K562 (cell line): ENCODE measurements at regions not wholly inside any gene's neighbourhood (a gene's known extent, or its start where the extent isn't known, plus 50 kb on each side); places are given as distances from the start of the nearest gene placed in this dataset.

Experiments
- ATAC-seq: fragments of 200-7000 bp; cut with Tn5 transposase; 3 replicates; pipeline ENCODE4 v1.9.1; 2020; ENCODE audit warnings: moderate library complexity
- BruUV-seq: library from RNA; stranded (reverse); fragments of 400-500 nt; replicated peaks from 2 replicates; lab custom pipeline; 2021; lab: Mats Ljungman, UMichigan
- CTCF ChIA-PET: fragments of 300-600 bp; formaldehyde crosslinking; extraction: SDS; loops from one replicate; lab custom pipeline; 2021; ENCODE audit warnings: low intra/inter-chr PET ratio; lab: Yijun Ruan, JAX
- POLR2A ChIA-PET: fragments of 300-600, 350-650 bp; sonication (Branson Sonifier 250); formaldehyde crosslinking; extraction: SDS; loops from one replicate; lab custom pipeline; 2021; ENCODE audit warnings: antibody characterized with exemption, inconsistent platforms; lab: Yijun Ruan, JAX
- DNase-seq, 4 experiments: peaks; one replicate each; pipeline versions ENCODE4 v3.0.0 to v3.0.0-alpha.2; 2011 to 2018; ENCODE audit warnings: low spot score in 3 of 4, mixed read lengths in 3 of 4; ENCODE audit errors: extremely low read depth in 1 of 4
- FAIRE-seq: peaks from 2 replicates; lab custom pipeline; 2011; peaks lifted over from hg19 to GRCh38; lab: Jason Lieb, UNC
- H2AFZ ChIP-seq: 2 replicates; pipeline ENCODE4 v1.6.0; 2011; ENCODE audit warnings: low read depth, low read length, control low read depth, inconsistent platforms
- H3K27ac ChIP-seq: fragments of 200-600 bp; 3 replicates; pipeline ENCODE4 v1.8.0; 2011; ENCODE audit warnings: low read depth, mild to moderate bottlenecking, control low read depth, inconsistent platforms, low read length, moderate library complexity, mixed read lengths; ENCODE audit errors: extremely low read depth
- H3K27me3 ChIP-seq, 2 experiments: fragments of 300-600 bp in 1 of 2; 2 replicates in 1 of 2; 3 replicates in 1 of 2; pipeline versions ENCODE4 v1.6.0 to v1.8.0; 2011; ENCODE audit warnings: inconsistent platforms in 2 of 2, low read length in 2 of 2, mild to moderate bottlenecking in 1 of 2, mixed read lengths in 1 of 2, moderate library complexity in 1 of 2; ENCODE audit not compliant: control insufficient read depth in 2 of 2, insufficient read depth in 2 of 2
- H3K36me3 ChIP-seq: fragments of 300-600 bp; 3 replicates; pipeline ENCODE4 v1.8.0; 2011; ENCODE audit warnings: mild to moderate bottlenecking, low read length, inconsistent platforms; ENCODE audit not compliant: control insufficient read depth, insufficient read depth
- H3K4me1 ChIP-seq, 2 experiments: fragments of 200-600 bp in 1 of 2; replicated peaks in 1 of 2; 2 replicates in 1 of 2; 3 replicates in 1 of 2; pipeline versions ENCODE4 v1.5.1 to v1.8.0; 2011; ENCODE audit warnings: inconsistent platforms in 2 of 2, low read length in 2 of 2, mild to moderate bottlenecking in 1 of 2, mixed read lengths in 1 of 2, moderate library complexity in 1 of 2; ENCODE audit not compliant: control insufficient read depth in 2 of 2, insufficient read depth in 2 of 2
- H3K4me2 ChIP-seq: 2 replicates; pipeline ENCODE4 v1.6.1; 2011; ENCODE audit warnings: low read length, control low read depth, inconsistent platforms, mixed read lengths; ENCODE audit not compliant: insufficient read depth
- H3K4me3 ChIP-seq: fragments of 200-600 bp; sonication (generic), shearing (Covaris generic); 2 replicates; pipeline ENCODE4 v1.5.1; 2016; ENCODE audit warnings: control low read depth, inconsistent platforms
- H3K79me2 ChIP-seq: fragments of 200-600 bp; 3 replicates; pipeline ENCODE4 v1.8.0; 2011; ENCODE audit warnings: low read length, inconsistent platforms; ENCODE audit not compliant: control insufficient read depth, insufficient read depth
- H3K9ac ChIP-seq, 2 experiments: 2 replicates each; pipeline versions ENCODE4 v1.6.0 to v1.6.1; 2011; ENCODE audit warnings: low read depth in 2 of 2, low read length in 2 of 2, control low read depth in 1 of 2, inconsistent platforms in 1 of 2, mild to moderate bottlenecking in 1 of 2, mixed read lengths in 1 of 2; ENCODE audit not compliant: insufficient read depth in 1 of 2
- H3K9me1 ChIP-seq: one replicate; pipeline ENCODE4 v1.6.0; 2011; ENCODE audit warnings: inconsistent platforms, mild to moderate bottlenecking, low read length, moderate library complexity; ENCODE audit not compliant: control insufficient read depth, insufficient read depth
- H3K9me3 ChIP-seq: replicated peaks from 2 replicates; pipeline ENCODE4 v1.5.1; 2011; ENCODE audit warnings: low read depth, low read length, inconsistent platforms; ENCODE audit not compliant: control insufficient read depth, insufficient read depth
- H4K20me1 ChIP-seq: replicated peaks from 2 replicates; pipeline ENCODE4 v1.6.1; 2011; ENCODE audit warnings: low read length, inconsistent platforms, mixed read lengths; ENCODE audit not compliant: control insufficient read depth, insufficient read depth
- CREB1 ChIP-seq, 2 experiments: sonication (generic) in 1 of 2; formaldehyde crosslinking in 1 of 2; IDR thresholded peaks; 2 replicates each; pipeline versions ENCODE4 v1.6.1 to v1.8.0; 2012 to 2022; ENCODE audit warnings: inconsistent platforms in 1 of 2, mild to moderate bottlenecking in 1 of 2, missing genetic modification reagents in 1 of 2, moderate library complexity in 1 of 2
- NR4A1 ChIP-seq, 2 experiments: fragments of 250-450 bp in 1 of 2; fragments of 450-650 bp in 1 of 2; sonication (Bioruptor Pico) in 1 of 2; IDR thresholded peaks; 2 replicates each; pipeline versions ENCODE4 v1.4.0 to v1.6.1; 2016 to 2020; ENCODE audit warnings: mild to moderate bottlenecking in 2 of 2, missing compliant biosample characterization in 1 of 2, missing genetic modification characterization in 1 of 2, moderate library complexity in 1 of 2
- PRPF4 ChIP-seq: fragments of 200-400 bp; formaldehyde crosslinking; IDR thresholded peaks from one replicate; pipeline ENCODE4 v1.6.1; 2017; ENCODE audit warnings: low read length, low read depth, mild to moderate bottlenecking; ENCODE audit not compliant: insufficient read depth, poor library complexity, severe bottlenecking
- SIN3A ChIP-seq, 2 experiments: fragments of 150-350 bp in 1 of 2; IDR thresholded peaks; 2 replicates each; pipeline ENCODE4 v1.6.1; 2011 to 2016; ENCODE audit warnings: borderline replicate concordance in 2 of 2, low read depth in 2 of 2, low read length in 2 of 2, mild to moderate bottlenecking in 2 of 2, moderate library complexity in 2 of 2; ENCODE audit not compliant: control insufficient read depth in 1 of 2
- SRSF7 ChIP-seq: fragments of 200-400 bp; formaldehyde crosslinking; optimal IDR thresholded peaks from 2 replicates; pipeline ENCODE3; 2017; ENCODE audit warnings: mild to moderate bottlenecking, low read depth, low read length
- THRAP3 ChIP-seq: fragments of 450-650 bp; IDR thresholded peaks from 2 replicates; pipeline ENCODE4 v1.6.1; 2016; ENCODE audit warnings: mild to moderate bottlenecking, inconsistent platforms, borderline replicate concordance
- ZNF134 ChIP-seq: fragments of 250-450 bp; sonication (Bioruptor Pico); conservative IDR thresholded peaks from 2 replicates; pipeline ENCODE4 v1.4.0; 2020
- ZNF431 ChIP-seq: sonication (generic); formaldehyde crosslinking; IDR thresholded peaks from 2 replicates; pipeline ENCODE4 v1.8.0; 2022; ENCODE audit warnings: mild to moderate bottlenecking, missing genetic modification reagents
- ZSCAN32 ChIP-seq: fragments of 450-650 bp; formaldehyde crosslinking; IDR thresholded peaks from 2 replicates; pipeline ENCODE4 v1.4.0; 2020; ENCODE audit warnings: mild to moderate bottlenecking, moderate library complexity
- WGBS: fragments of 100-300 bp; shearing (Covaris generic); methylation state at CpG from one replicate; pipeline ENCODE4 v1.1.6; 2016; ENCODE audit warnings: low coverage, mixed read lengths; ENCODE audit not compliant: insufficient coverage; ENCODE audit errors: missing lambda C conversion rate; 5-methylcytosine and 5-hydroxymethylcytosine counted together
- in situ Hi-C: fragments of 300-500 bp; cut with MboI; formaldehyde crosslinking; loops from 4 replicates; pipeline ENCODE4 v1.15.0; 2018; ENCODE audit warnings: inconsistent platforms, mixed read lengths
- intact Hi-C: fragments of 100-400 bp; cut with micrococcal nuclease; formaldehyde crosslinking; loops from 2 replicates; pipeline ENCODE4 v1.14.2; 2022

DNA sequence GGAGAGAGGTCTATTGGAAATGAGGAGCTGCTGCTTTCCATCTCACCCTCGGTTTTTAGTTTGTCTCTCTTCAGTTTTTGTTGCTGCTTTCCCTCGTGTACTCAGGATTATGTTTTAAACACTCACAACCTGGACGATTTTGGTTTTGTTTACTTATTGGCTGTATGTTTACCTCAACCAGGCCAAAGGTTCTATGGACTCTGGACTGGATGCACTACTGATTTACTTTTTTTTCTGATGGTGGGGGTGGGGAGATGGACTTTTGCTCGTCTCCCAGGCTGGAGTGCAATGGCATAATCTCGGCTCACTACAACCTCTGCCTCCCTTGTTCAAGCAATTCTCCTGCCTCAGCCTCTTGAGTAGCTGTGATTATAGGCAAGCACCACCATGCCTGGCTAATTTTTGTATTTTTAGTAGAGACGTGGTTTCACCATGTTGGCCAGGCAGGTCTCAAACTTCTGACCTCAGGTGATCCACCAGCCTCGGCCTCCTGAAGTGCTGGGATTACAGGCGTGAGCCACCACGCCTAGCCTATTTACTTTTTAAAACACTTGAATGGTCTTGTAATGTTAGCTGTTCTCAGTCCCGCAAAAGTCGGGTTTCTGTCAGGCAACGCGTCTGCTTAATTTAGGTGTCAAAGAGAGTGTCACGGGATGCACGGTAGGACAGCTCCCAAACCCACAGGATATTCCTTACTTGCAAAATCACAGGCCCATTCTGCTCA is 148.2 kb upstream of the RIPOR2 start:
- Histone ChIP-seq H3K9me3 (no peaks in the 10 kb centered on the region), H3K9ac (no peak overlapping the region), H3K4me3 (no peak overlapping the region), H3K79me2 (no peaks in the 10 kb centered on the region), H3K27ac (no peak overlapping the region), H2AFZ (no peak overlapping the region), H3K36me3 (no peaks in the 10 kb centered on the region), H3K9me1 (no peaks in the 10 kb centered on the region), H3K4me2 (no peak overlapping the region)
- DNase-seq (no peak), FAIRE-seq (no peak)
- in situ Hi-C loops, result no loop called here
- intact Hi-C loops, result loop anchor here (10.0 kb wide), 1 partner anchor 521 kb away; no protein-coding TSS in a partner anchor
- POLR2A ChIA-PET, result interaction anchor here (1.1 kb wide), 1 partner anchor 10 kb away, joined by 3 read pairs; no protein-coding TSS in a partner anchor
- CTCF ChIA-PET, result no interaction called here
- WGBS, result 3% methylated on average over 15 of the region's 15 CpGs
- TF ChIP-seq ZNF134, result no peak
- TF ChIP-seq, all 486 proteins: peak for 0
- ATAC-seq, result no peak
- Histone ChIP-seq H3K4me1 (no peaks in the 10 kb centered on the region), H3K27me3 (peaks cover 11 to 19% of the 10 kb centered on the region in 2 experiments), H4K20me1 (no peaks in the 10 kb centered on the region)
- BruUV-seq, result no TSS peak

GRCh38 chr6:25084508-25084833 is 148.7 kb upstream of the RIPOR2 start:
- no peak overlapping the region for H3K27ac ChIP-seq
- H3K36me3 ChIP-seq, result no peaks in the 10 kb centered on the region
- H3K79me2 ChIP-seq, result no peaks in the 10 kb centered on the region
- WGBS, result 0% methylated on average over 1 of the region's 1 CpG
- CTCF ChIA-PET, result no interaction called here
- no peaks in the 10 kb centered on the region for H3K9me3 ChIP-seq
- H3K9ac ChIP-seq, result no peak overlapping the region
- no peaks in the 10 kb centered on the region for H3K4me1 ChIP-seq
- no peak overlapping the region for H2AFZ ChIP-seq
- POLR2A ChIA-PET, result interaction anchor here (1.1 kb wide), 1 partner anchor 11 kb away, joined by 3 read pairs; no protein-coding TSS in a partner anchor
- no peaks in the 10 kb centered on the region for H4K20me1 ChIP-seq
- in situ Hi-C loops (no loop called here), intact Hi-C loops (loop anchor here (10.0 kb wide), 1 partner anchor 520 kb away; no protein-coding TSS in a partner anchor)
- H3K4me3 ChIP-seq, result no peak overlapping the region
- no peak overlapping the region for H3K4me2 ChIP-seq
- TF ChIP-seq ZNF431 (no peak), ZSCAN32 (CRISPR knock-in tag) (no peak), PRPF4 (no peak), SIN3A (IDR thresholded peaks at IDR 0.05; ENCODE audit: borderline replicate concordance in 2 of 2, control insufficient read depth in 1 of 2, low read depth in 2 of 2, low read length in 2 of 2) (no peak), SRSF7 (no peak), THRAP3 (no peak), NR4A1 (CRISPR knock-in tag; IDR thresholded peaks at IDR 0.05) (no peak), NR4A1 (tag; IDR thresholded peaks at IDR 0.05) (no peak), CREB1 (IDR thresholded peaks at IDR 0.05) (no peak), CREB1 (CRISPR knock-in tag; IDR thresholded peaks at IDR 0.05) (no peak)
- BruUV-seq, result no TSS peak
- ATAC-seq (no peak), FAIRE-seq (no peak), DNase-seq (no peak)
- H3K9me1 ChIP-seq, result no peaks in the 10 kb centered on the region
- peaks cover 11 to 19% of the 10 kb centered on the region in 2 experiments for H3K27me3 ChIP-seq
